IMR-90 (cell line): ENCODE measurements at regions not wholly inside any gene's neighbourhood (a gene's known extent, or its start where the extent isn't known, plus 50 kb on each side); places are given as distances from the start of the nearest gene placed in this dataset.

Experiments
- CHD1 ChIP-seq: IDR thresholded peaks from 2 replicates; pipeline ENCODE4 v1.6.1; 2012; ENCODE audit warnings: low read depth, low read length, improper control_type of control experiment
- CTCF ChIP-seq: conservative IDR thresholded peaks from 2 replicates; pipeline ENCODE4 v1.5.1; 2012; ENCODE audit warnings: mild to moderate bottlenecking, low read depth, low read length, improper control_type of control experiment
- FOS ChIP-seq: fragments of 150-350 bp; IDR thresholded peaks from 2 replicates; pipeline ENCODE4 v1.6.1; 2016; ENCODE audit warnings: low read depth, low read length
- MAFK ChIP-seq: IDR thresholded peaks from 2 replicates; pipeline ENCODE4 v1.6.1; 2012; ENCODE audit warnings: low read depth, low read length, improper control_type of control experiment
- MAZ ChIP-seq: IDR thresholded peaks from 2 replicates; pipeline ENCODE4 v1.6.1; 2012; ENCODE audit warnings: low read depth, mild to moderate bottlenecking, low read length, improper control_type of control experiment, moderate library complexity, borderline replicate concordance
- NFE2L2 ChIP-seq: fragments of 150-350 bp; IDR thresholded peaks from 2 replicates; pipeline ENCODE4 v1.6.1; 2016; ENCODE audit warnings: low read depth, mild to moderate bottlenecking, low read length
- POLR2A ChIP-seq: IDR thresholded peaks from 2 replicates; pipeline ENCODE4 v1.6.1; 2012; ENCODE audit warnings: mild to moderate bottlenecking, low read depth, low read length
- RAD21 ChIP-seq: IDR thresholded peaks from 2 replicates; pipeline ENCODE4 v1.6.1; 2012; ENCODE audit warnings: low read length, improper control_type of control experiment
- RCOR1 ChIP-seq: IDR thresholded peaks from 2 replicates; pipeline ENCODE4 v1.6.1; 2012; ENCODE audit warnings: mild to moderate bottlenecking, low read length, improper control_type of control experiment; ENCODE audit not compliant: insufficient replicate concordance
- SMC3 ChIP-seq: fragments of 150-350 bp; IDR thresholded peaks from 2 replicates; pipeline ENCODE4 v1.6.1; 2016; ENCODE audit warnings: low read depth, mild to moderate bottlenecking, antibody characterized with exemption, low read length, moderate library complexity

GRCh38 chr2:139170406-139170805 lies 390.2 kb upstream of the NXPH2 start:
- TF ChIP-seq CTCF (no peak), SMC3 (no peak), NFE2L2 (no peak), RAD21 (no peak), POLR2A (no peak), MAZ (no peak), CHD1 (no peak), RCOR1 (no peak), MAFK (no peak), FOS (no peak)
